Ishikawa (cell line): ENCODE measurements at regions not wholly inside any gene's neighbourhood (a gene's known extent, or its start where the extent isn't known, plus 50 kb on each side); places are given as distances from the start of the nearest gene placed in this dataset.

Experiments used
- CEBPB ChIP-seq: IDR thresholded peaks from 2 replicates; pipeline ENCODE4 v1.6.1; 2012
- CREB1 ChIP-seq: IDR thresholded peaks from 2 replicates; pipeline ENCODE4 v1.6.1; 2012; ENCODE audit warnings: low read depth
- EP300 ChIP-seq: IDR thresholded peaks from 2 replicates; pipeline ENCODE4 v1.6.1; 2012; ENCODE audit warnings: borderline replicate concordance
- MAX ChIP-seq: IDR thresholded peaks from 2 replicates; pipeline ENCODE4 v1.6.1; 2012
- NFIC ChIP-seq: IDR thresholded peaks from 2 replicates; pipeline ENCODE4 v1.6.1; 2012
- RAD21 ChIP-seq: IDR thresholded peaks from 2 replicates; pipeline ENCODE4 v1.6.1; 2012; ENCODE audit warnings: low read depth
- REST ChIP-seq: IDR thresholded peaks from 2 replicates; pipeline ENCODE4 v1.6.1; 2012; ENCODE audit warnings: low read depth, mild to moderate bottlenecking
- TAF1 ChIP-seq: IDR thresholded peaks from 2 replicates; pipeline ENCODE4 v1.6.1; 2012; ENCODE audit warnings: low read depth, mild to moderate bottlenecking
- TCF12 ChIP-seq: IDR thresholded peaks from 2 replicates; pipeline ENCODE4 v1.6.1; 2012; ENCODE audit warnings: low read depth

GRCh38 chr18:22682720-22683119, 250.4 kb upstream of the RBBP8 start:
- TF ChIP-seq TCF12 (no peak), EP300 (no peak), NFIC (no peak), CEBPB (no peak), RAD21 (no peak), CREB1 (no peak), MAX (no peak), REST (no peak), TAF1 (no peak)
